DND-41 (cell line): ENCODE measurements at regions not wholly inside any gene's neighbourhood (a gene's known extent, or its start where the extent isn't known, plus 50 kb on each side); places are given as distances from the start of the nearest gene placed in this dataset.

ENCODE experiments used
- CTCF ChIP-seq: IDR thresholded peaks from 2 replicates; pipeline ENCODE4 v1.5.1; 2012; ENCODE audit warnings: borderline replicate concordance, low read length, moderate library complexity, mild to moderate bottlenecking; ENCODE audit not compliant: poor library complexity, severe bottlenecking; ENCODE audit errors: extremely low read depth
- EZH2 ChIP-seq: IDR thresholded peaks from 3 replicates; pipeline ENCODE4 v1.6.1; 2012; ENCODE audit warnings: borderline replicate concordance, low read depth, mild to moderate bottlenecking, moderate library complexity, low read length, inconsistent platforms; ENCODE audit not compliant: severe bottlenecking

DNA sequence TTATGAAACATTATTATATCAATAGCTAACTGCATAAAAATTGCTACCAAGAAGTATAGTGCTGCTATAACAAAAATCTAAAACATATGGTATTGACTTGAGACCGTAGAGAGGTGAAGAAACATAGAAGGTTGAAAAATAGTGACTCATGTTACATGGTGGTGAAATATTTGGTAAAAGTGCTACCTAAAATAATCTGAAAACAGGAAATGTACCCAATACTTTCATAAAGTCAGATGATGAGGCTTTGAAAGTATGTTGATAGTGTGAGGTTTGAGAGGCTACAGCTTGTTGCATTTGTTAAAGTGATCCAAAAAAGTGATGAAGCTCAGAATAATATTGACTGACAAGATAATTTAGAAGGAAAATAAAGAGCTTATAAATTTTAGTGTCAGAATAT is 718.7 kb upstream of the SLC8A1 start:
- TF ChIP-seq CTCF (no peak), EZH2 (no peak)
